Neural progenitor cell (in vitro differentiated cells): ENCODE measurements at regions not wholly inside any gene's neighbourhood (a gene's known extent, or its start where the extent isn't known, plus 50 kb on each side); places are given as distances from the start of the nearest gene placed in this dataset.

ENCODE experiments used
- DNase-seq: peaks from one replicate; pipeline ENCODE4 v3.0.0-alpha.2; 2016; ENCODE audit warnings: low spot score
- H2AFZ ChIP-seq: fragments of 200-600 bp; sonication (generic); replicated peaks from 2 replicates; pipeline ENCODE4 v1.6.1; 2016; ENCODE audit warnings: antibody characterized with exemption
- H3F3A ChIP-seq: fragments of 200-600 bp; sonication (generic); 2 replicates; pipeline ENCODE4 v1.6.1; 2016; ENCODE audit warnings: antibody characterized with exemption, low read depth
- H3K27ac ChIP-seq: fragments of 200-600 bp; sonication (generic); 2 replicates; pipeline ENCODE4 v1.5.1; 2016; ENCODE audit warnings: mild to moderate bottlenecking
- H3K27me3 ChIP-seq: fragments of 200-600 bp; sonication (generic); 2 replicates; pipeline ENCODE4 v1.6.1; 2016; ENCODE audit warnings: mild to moderate bottlenecking, moderate library complexity
- H3K36me3 ChIP-seq: fragments of 200-600 bp; sonication (generic); 2 replicates; pipeline ENCODE4 v1.5.1; 2016
- H3K4me1 ChIP-seq: fragments of 200-600 bp; sonication (generic); 2 replicates; pipeline ENCODE4 v1.6.1; 2016; ENCODE audit warnings: mixed run types
- H3K4me2 ChIP-seq: fragments of 200-600 bp; sonication (generic); 2 replicates; pipeline ENCODE4 v1.6.1; 2016
- H3K4me3 ChIP-seq: fragments of 200-600 bp; sonication (generic); 2 replicates; pipeline ENCODE4 v1.5.1; 2016
- H3K79me2 ChIP-seq: fragments of 200-600 bp; sonication (generic); 2 replicates; pipeline ENCODE4 v1.6.1; 2016; ENCODE audit warnings: low read depth
- H3K9ac ChIP-seq: fragments of 200-600 bp; sonication (generic); 2 replicates; pipeline ENCODE4 v1.6.1; 2016
- H3K9me3 ChIP-seq: fragments of 200-600 bp; sonication (generic); 2 replicates; pipeline ENCODE4 v1.5.1; 2016; ENCODE audit warnings: low read depth
- H4K20me1 ChIP-seq: fragments of 200-600 bp; sonication (generic); 2 replicates; pipeline ENCODE4 v1.6.1; 2016; ENCODE audit warnings: low read depth
- H3K27ac Mint-ChIP-seq: 3 replicates; pipeline ENCODE4 v1.8.0; 2021; ENCODE audit warnings: mixed read lengths
- H3K27me3 Mint-ChIP-seq: 2 replicates; pipeline ENCODE4 v1.8.0; 2022; ENCODE audit warnings: low read depth, mild to moderate bottlenecking, inconsistent platforms, moderate library complexity, mixed read lengths; ENCODE audit not compliant: insufficient read depth
- H3K36me3 Mint-ChIP-seq: 3 replicates; pipeline ENCODE4 v1.8.0; 2021; ENCODE audit warnings: mixed read lengths
- H3K4me1 Mint-ChIP-seq: 3 replicates; pipeline ENCODE4 v1.8.0; 2021; ENCODE audit warnings: mixed read lengths
- H3K4me3 Mint-ChIP-seq: 3 replicates; pipeline ENCODE4 v1.8.0; 2021; ENCODE audit warnings: mild to moderate bottlenecking, moderate library complexity, mixed read lengths
- H3K9me3 Mint-ChIP-seq: 3 replicates; pipeline ENCODE4 v1.8.0; 2020; ENCODE audit warnings: mixed read lengths
- CTCF ChIP-seq: fragments of 200-600 bp; sonication (generic); IDR thresholded peaks from 2 replicates; pipeline ENCODE4 v1.5.1; 2017; ENCODE audit warnings: antibody characterized with exemption, mild to moderate bottlenecking
- EZH2 ChIP-seq: fragments of 200-600 bp; sonication (generic); IDR thresholded peaks from 2 replicates; pipeline ENCODE4 v1.6.1; 2017; ENCODE audit warnings: antibody characterized with exemption, mild to moderate bottlenecking, moderate library complexity
- EZH2phosphoT487 ChIP-seq: fragments of 200-600 bp; sonication (generic); IDR thresholded peaks from 2 replicates; pipeline ENCODE4 v1.6.1; 2017; ENCODE audit warnings: antibody characterized with exemption

DNA sequence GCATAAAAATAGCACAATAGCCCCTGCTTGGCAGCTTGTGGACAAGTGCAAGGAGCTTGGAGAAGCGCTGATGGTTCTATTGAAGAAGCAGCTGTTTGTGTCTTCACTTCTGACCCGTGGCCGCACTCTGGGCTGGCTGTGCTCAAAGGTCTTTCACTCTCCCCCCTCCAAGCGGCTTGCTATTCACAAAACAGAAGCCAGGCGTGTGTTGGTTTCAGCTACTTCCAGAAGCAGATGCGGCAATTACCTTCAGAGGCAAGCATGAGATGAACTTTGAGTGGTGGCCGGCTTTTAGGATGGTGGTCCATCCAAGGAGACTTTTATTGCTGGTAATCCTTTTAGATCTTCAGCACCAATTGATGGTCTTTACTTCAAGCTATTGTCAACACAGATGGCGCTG, 188.5 kb upstream of the ARGLU1 start:
- Histone ChIP-seq H3K27ac (peak overlapping the region; percentile 90), H3F3A (peaks cover 35% of the 10 kb centered on the region), H3K9ac (no peak overlapping the region), H3K9me3 (no peaks in the 10 kb centered on the region), H3K27me3 (no peaks in the 10 kb centered on the region), H2AFZ (no peak overlapping the region), H4K20me1 (no peaks in the 10 kb centered on the region), H3K4me2 (peak overlapping the region; percentile 33), H3K4me3 (no peak overlapping the region), H3K36me3 (no peaks in the 10 kb centered on the region), H3K4me1 (peaks cover 59% of the 10 kb centered on the region), H3K79me2 (no peaks in the 10 kb centered on the region)
- peaks cover 4% of the 10 kb centered on the region for H3K27me3 Mint-ChIP-seq
- H3K27ac Mint-ChIP-seq: peak overlapping the region; percentile 96
- peak overlapping the region; percentile 73 for H3K4me3 Mint-ChIP-seq
- H3K36me3 Mint-ChIP-seq: no peaks in the 10 kb centered on the region
- TF ChIP-seq EZH2: no peak
- TF ChIP-seq EZH2phosphoT487: peak; percentile 59
- no peak for TF ChIP-seq CTCF
- peak; percentile 84 for DNase-seq
- H3K9me3 Mint-ChIP-seq: peaks cover 11% of the 10 kb centered on the region
- H3K4me1 Mint-ChIP-seq: peaks cover 49% of the 10 kb centered on the region

- Histone ChIP-seq H2AFZ (no peak overlapping the region), H3K4me1 (peaks cover 63% of the 10 kb centered on the region)
- H3K27ac Mint-ChIP-seq: peak overlapping the region; percentile 96
These were observed 187.6 kb upstream of the ARGLU1 start for GRCh38 chr13:106755542-106755941.

GRCh38 chr13:106753251-106753650, 185.3 kb upstream of the ARGLU1 start:
- Mint-ChIP-seq H3K36me3 (no peaks in the 10 kb centered on the region), H3K27me3 (peaks cover 4% of the 10 kb centered on the region), H3K4me1 (peaks cover 47% of the 10 kb centered on the region), H3K4me3 (no peak overlapping the region), H3K27ac (peak overlapping the region; percentile 44), H3K9me3 (peaks cover 9% of the 10 kb centered on the region)
- Histone ChIP-seq H3K4me2 (peak overlapping the region; percentile 65), H3K4me1 (peaks cover 63% of the 10 kb centered on the region), H2AFZ (no peak overlapping the region), H3K27me3 (no peaks in the 10 kb centered on the region), H3K36me3 (no peaks in the 10 kb centered on the region), H3K79me2 (no peaks in the 10 kb centered on the region), H4K20me1 (no peaks in the 10 kb centered on the region), H3K4me3 (peak overlapping the region; percentile 1), H3K9ac (no peak overlapping the region), H3K27ac (peak overlapping the region; percentile 87), H3K9me3 (no peaks in the 10 kb centered on the region), H3F3A (peaks cover 35% of the 10 kb centered on the region)
- peak; percentile 31 for DNase-seq
- TF ChIP-seq CTCF (no peak), EZH2phosphoT487 (no peak), EZH2 (no peak)

More at GRCh38 chr13:106755542-106755941, 187.6 kb upstream of the ARGLU1 start:
- Mint-ChIP-seq H3K36me3 (no peaks in the 10 kb centered on the region), H3K4me1 (peaks cover 49% of the 10 kb centered on the region), H3K27me3 (peaks cover 7% of the 10 kb centered on the region), H3K4me3 (no peak overlapping the region), H3K9me3 (peaks cover 11% of the 10 kb centered on the region)
- Histone ChIP-seq H3K9ac (no peak overlapping the region), H3K27me3 (no peaks in the 10 kb centered on the region), H3K79me2 (no peaks in the 10 kb centered on the region), H3K4me2 (peak overlapping the region; percentile 33), H3K9me3 (no peaks in the 10 kb centered on the region), H3K4me3 (no peak overlapping the region), H3F3A (peaks cover 35% of the 10 kb centered on the region), H3K36me3 (no peaks in the 10 kb centered on the region), H4K20me1 (no peaks in the 10 kb centered on the region), H3K27ac (peak overlapping the region; percentile 90)
- DNase-seq: no peak
- TF ChIP-seq EZH2: no peak
- no peak for TF ChIP-seq CTCF
- no peak for TF ChIP-seq EZH2phosphoT487
